ENCODE measurements at regions not wholly inside any gene's neighbourhood (a gene's known extent, or its start where the extent isn't known, plus 50 kb on each side); places are given as distances from the start of the nearest gene placed in this dataset.

DNA sequence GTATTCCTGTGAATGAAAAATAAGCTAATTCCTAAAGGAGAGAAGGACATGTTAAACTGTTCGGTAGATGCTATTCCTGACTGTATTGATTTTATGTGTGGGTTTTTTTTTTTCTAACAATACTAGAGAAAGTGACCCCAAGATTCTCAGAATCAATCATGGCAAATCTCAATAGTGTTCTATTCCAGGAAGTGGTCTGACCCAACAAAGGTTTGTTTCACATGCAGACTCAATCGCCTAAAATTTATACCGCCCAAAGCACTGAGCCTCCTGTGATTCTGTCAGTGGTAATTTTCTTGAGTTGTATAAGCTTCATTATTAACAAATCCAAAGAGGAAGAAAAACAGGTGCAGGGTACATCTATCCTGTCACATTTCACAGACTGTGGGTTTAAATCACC, 293.7 kb downstream of the SUCLA2 start:
- Histone ChIP-seq H2BK5ac (ENCODE audit: low read depth, low read length, poor library complexity, severe bottlenecking) (no peak overlapping the region), H3K27ac (ENCODE audit: insufficient read depth, low read length) (no peak overlapping the region), H3K4me1 (ENCODE audit: control insufficient read depth, insufficient read depth, low read length) (no peaks in the 10 kb centered on the region), H3K18ac (ENCODE audit: low read depth, low read length) (no peak overlapping the region), H3K56ac (ENCODE audit: extremely low read depth, insufficient read depth, low read length) (no peak overlapping the region), H2BK120ac (ENCODE audit: low read depth, low read length) (no peak overlapping the region), H3K4me3 (ENCODE audit: insufficient read depth, low read depth, low read length) (no peak overlapping the region), H3K9me1 (ENCODE audit: insufficient read depth, low read length) (no peaks in the 10 kb centered on the region), H2AK5ac (ENCODE audit: low read depth, low read length) (no peak overlapping the region), H3K23ac (ENCODE audit: low read depth, low read length) (no peak overlapping the region), H3K36me3 (ENCODE audit: control insufficient read depth, insufficient read depth, low read length) (no peaks in the 10 kb centered on the region), H3K27me3 (ENCODE audit: control insufficient read depth, insufficient read depth, low read length) (peaks cover 6% of the 10 kb centered on the region), H3K9me3 (ENCODE audit: control insufficient read depth, insufficient read depth, low read length) (no peaks in the 10 kb centered on the region; the same call in 1 of the 2 replicates), H3K4me2 (ENCODE audit: low read depth, low read length) (no peak overlapping the region), H2BK15ac (ENCODE audit: low read depth, low read length) (no peak overlapping the region), H3K4ac (ENCODE audit: low read depth, low read length) (no peak overlapping the region), H4K91ac (ENCODE audit: insufficient read depth, low read depth, low read length) (no peak overlapping the region), H2BK20ac (ENCODE audit: low read depth, low read length) (no peak overlapping the region), H4K5ac (ENCODE audit: low read depth, low read length) (no peak overlapping the region), H4K20me1 (ENCODE audit: insufficient read depth, low read length) (no peaks in the 10 kb centered on the region), H3K14ac (replicated peaks; ENCODE audit: low read depth, low read length) (no peak overlapping the region), H2AFZ (replicated peaks; ENCODE audit: low read length, poor library complexity) (no peak overlapping the region), H4K8ac (ENCODE audit: low read depth in 2 of 2, low read length in 2 of 2) (no peak overlapping the region), H3K9ac (ENCODE audit: low read depth, low read length) (no peak overlapping the region), H2AK9ac (replicated peaks; ENCODE audit: low read depth, low read length, poor library complexity) (no peak overlapping the region), H3K79me1 (ENCODE audit: low read depth in 1 of 2, low read length in 2 of 2) (no peaks in the 10 kb centered on the region)
- ATAC-seq (ENCODE audit: low read depth) (no peak), DNase-seq (no peak)
- no CpG with 5 or more reads among the region's 3 CpGs for WGBS, 2 experiments (ENCODE audit: extremely low coverage in 2 of 2, insufficient read length in 1 of 2)
- in situ Hi-C loops (cut with MboI; ENCODE audit: low sequenced_read_pairs): no loop called here
- BruUV-seq (replicated peaks): no TSS peak
- POLR2A ChIA-PET (ENCODE audit: unreplicated experiment): no interaction called here
- CTCF ChIA-PET: no interaction called here
- dilution Hi-C loops (cut with HindIII; ENCODE audit: low sequenced_read_pairs, unreplicated experiment): no loop called here
- intact Hi-C loops (cut with micrococcal nuclease): no loop called here
- TF ChIP-seq POLR2A (IDR thresholded peaks at IDR 0.05; ENCODE audit: low read depth, low read length) (no peak), BHLHE40 (IDR thresholded peaks at IDR 0.05; ENCODE audit: low read depth, low read length) (no peak), MAZ (IDR thresholded peaks at IDR 0.05; ENCODE audit: borderline replicate concordance, low read depth, low read length) (no peak), FOS (IDR thresholded peaks at IDR 0.05; ENCODE audit: low read depth, low read length) (no peak), NFE2L2 (IDR thresholded peaks at IDR 0.05; ENCODE audit: low read depth, low read length) (no peak), CHD1 (IDR thresholded peaks at IDR 0.05; ENCODE audit: low read depth, low read length) (no peak), MAFK (IDR thresholded peaks at IDR 0.05; ENCODE audit: low read depth, low read length) (no peak)
- TF ChIP-seq, protein P1, sequence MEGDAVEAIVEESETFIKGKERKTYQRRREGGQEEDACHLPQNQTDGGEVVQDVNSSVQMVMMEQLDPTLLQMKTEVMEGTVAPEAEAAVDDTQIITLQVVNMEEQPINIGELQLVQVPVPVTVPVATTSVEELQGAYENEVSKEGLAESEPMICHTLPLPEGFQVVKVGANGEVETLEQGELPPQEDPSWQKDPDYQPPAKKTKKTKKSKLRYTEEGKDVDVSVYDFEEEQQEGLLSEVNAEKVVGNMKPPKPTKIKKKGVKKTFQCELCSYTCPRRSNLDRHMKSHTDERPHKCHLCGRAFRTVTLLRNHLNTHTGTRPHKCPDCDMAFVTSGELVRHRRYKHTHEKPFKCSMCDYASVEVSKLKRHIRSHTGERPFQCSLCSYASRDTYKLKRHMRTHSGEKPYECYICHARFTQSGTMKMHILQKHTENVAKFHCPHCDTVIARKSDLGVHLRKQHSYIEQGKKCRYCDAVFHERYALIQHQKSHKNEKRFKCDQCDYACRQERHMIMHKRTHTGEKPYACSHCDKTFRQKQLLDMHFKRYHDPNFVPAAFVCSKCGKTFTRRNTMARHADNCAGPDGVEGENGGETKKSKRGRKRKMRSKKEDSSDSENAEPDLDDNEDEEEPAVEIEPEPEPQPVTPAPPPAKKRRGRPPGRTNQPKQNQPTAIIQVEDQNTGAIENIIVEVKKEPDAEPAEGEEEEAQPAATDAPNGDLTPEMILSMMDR (conservative IDR thresholded peaks at IDR 0.05; ENCODE audit: low read depth, low read length): no peak
- TF ChIP-seq, protein P2, sequence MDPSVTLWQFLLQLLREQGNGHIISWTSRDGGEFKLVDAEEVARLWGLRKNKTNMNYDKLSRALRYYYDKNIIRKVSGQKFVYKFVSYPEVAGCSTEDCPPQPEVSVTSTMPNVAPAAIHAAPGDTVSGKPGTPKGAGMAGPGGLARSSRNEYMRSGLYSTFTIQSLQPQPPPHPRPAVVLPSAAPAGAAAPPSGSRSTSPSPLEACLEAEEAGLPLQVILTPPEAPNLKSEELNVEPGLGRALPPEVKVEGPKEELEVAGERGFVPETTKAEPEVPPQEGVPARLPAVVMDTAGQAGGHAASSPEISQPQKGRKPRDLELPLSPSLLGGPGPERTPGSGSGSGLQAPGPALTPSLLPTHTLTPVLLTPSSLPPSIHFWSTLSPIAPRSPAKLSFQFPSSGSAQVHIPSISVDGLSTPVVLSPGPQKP (IDR thresholded peaks at IDR 0.05; ENCODE audit: borderline replicate concordance, low read depth, low read length): no peak
